GM23338 (cell line): ENCODE measurements at regions not wholly inside any gene's neighbourhood (a gene's known extent, or its start where the extent isn't known, plus 50 kb on each side); places are given as distances from the start of the nearest gene placed in this dataset.

ENCODE experiments used
- ATAC-seq: fragments of 200-7000 bp; cut with Tn5 transposase; 3 replicates; pipeline ENCODE4 v1.9.1; 2020
- DNase-seq: peaks from one replicate; pipeline ENCODE4 v3.0.0-alpha.2; 2015; ENCODE audit warnings: low spot score
- H2AFZ ChIP-seq: fragments of 200-600 bp; sonication (generic); 2 replicates; pipeline ENCODE4 v1.8.0; 2016; ENCODE audit warnings: antibody characterized with exemption, mild to moderate bottlenecking, moderate library complexity
- H3F3A ChIP-seq: fragments of 200-600 bp; sonication (generic); replicated peaks from 2 replicates; pipeline ENCODE4 v1.8.0; 2017; ENCODE audit warnings: antibody characterized with exemption, mixed run types, low read depth
- H3K27ac ChIP-seq: fragments of 200-600 bp; sonication (generic); 2 replicates; pipeline ENCODE4 v1.6.1; 2016; ENCODE audit warnings: low read depth
- H3K27me3 ChIP-seq: fragments of 200-600 bp; sonication (generic); 2 replicates; pipeline ENCODE4 v1.8.0; 2016; ENCODE audit warnings: mild to moderate bottlenecking, mixed run types, moderate library complexity; ENCODE audit not compliant: insufficient read depth
- H3K36me3 ChIP-seq: fragments of 200-600 bp; sonication (generic); 2 replicates; pipeline ENCODE4 v1.8.0; 2016; ENCODE audit warnings: mild to moderate bottlenecking; ENCODE audit not compliant: insufficient read depth
- H3K4me1 ChIP-seq: fragments of 200-600 bp; sonication (generic); 2 replicates; pipeline ENCODE4 v1.8.0; 2016; ENCODE audit warnings: mild to moderate bottlenecking, moderate library complexity; ENCODE audit not compliant: insufficient read depth
- H3K4me2 ChIP-seq: fragments of 200-600 bp; sonication (generic); 2 replicates; pipeline ENCODE4 v1.7.1; 2017; ENCODE audit warnings: mixed run types
- H3K4me3 ChIP-seq: fragments of 200-600 bp; sonication (generic); 2 replicates; pipeline ENCODE4 v1.6.1; 2016; ENCODE audit warnings: mixed run types
- H3K79me2 ChIP-seq: fragments of 200-600 bp; sonication (generic); replicated peaks from 2 replicates; pipeline ENCODE4 v1.8.0; 2017; ENCODE audit warnings: mild to moderate bottlenecking; ENCODE audit not compliant: insufficient read depth
- H3K9me2 ChIP-seq: fragments of 200-600 bp; sonication (generic); 2 replicates; pipeline ENCODE4 v1.8.0; 2017; ENCODE audit not compliant: insufficient read depth
- H4K20me1 ChIP-seq: fragments of 200-600 bp; sonication (generic); replicated peaks from 2 replicates; pipeline ENCODE4 v1.8.0; 2017; ENCODE audit warnings: mild to moderate bottlenecking; ENCODE audit not compliant: insufficient read depth
- H3K27ac Mint-ChIP-seq: 2 replicates; pipeline ENCODE4 v1.8.0; 2020; ENCODE audit warnings: inconsistent platforms, mild to moderate bottlenecking, moderate library complexity, mixed read lengths
- H3K27me3 Mint-ChIP-seq: 3 replicates; pipeline ENCODE4 v1.8.0; 2022; ENCODE audit warnings: low read depth, mild to moderate bottlenecking, moderate library complexity, mixed read lengths, inconsistent platforms; ENCODE audit not compliant: insufficient read depth, poor library complexity
- H3K36me3 Mint-ChIP-seq: 3 replicates; pipeline ENCODE4 v1.8.0; 2021; ENCODE audit warnings: low read depth, mild to moderate bottlenecking, inconsistent platforms, moderate library complexity, mixed read lengths
- H3K4me1 Mint-ChIP-seq: 3 replicates; pipeline ENCODE4 v1.8.0; 2020; ENCODE audit warnings: mild to moderate bottlenecking, inconsistent platforms, mixed read lengths
- H3K4me3 Mint-ChIP-seq: 3 replicates; pipeline ENCODE4 v1.8.0; 2021; ENCODE audit warnings: moderate library complexity, mild to moderate bottlenecking, inconsistent platforms, mixed read lengths
- H3K9me3 Mint-ChIP-seq: 3 replicates; pipeline ENCODE4 v1.8.0; 2020; ENCODE audit warnings: moderate library complexity, mild to moderate bottlenecking, inconsistent platforms, mixed read lengths
- CREB1 ChIP-seq: fragments of 250-450 bp; sonication (Bioruptor Pico); IDR thresholded peaks from 2 replicates; pipeline ENCODE4 v1.5.0; 2020; ENCODE audit warnings: low read depth, mild to moderate bottlenecking, moderate library complexity
- EZH2 ChIP-seq: fragments of 200-600 bp; sonication (generic); IDR thresholded peaks from one replicate; pipeline ENCODE4 v1.8.0; 2017; ENCODE audit warnings: antibody characterized with exemption, mild to moderate bottlenecking, low read depth; ENCODE audit not compliant: unreplicated experiment
- EZH2phosphoT487 ChIP-seq: fragments of 200-600 bp; sonication (generic); IDR thresholded peaks from one replicate; pipeline ENCODE4 v1.8.1; 2018; ENCODE audit warnings: antibody characterized with exemption; ENCODE audit not compliant: unreplicated experiment
- JUNB ChIP-seq: IDR thresholded peaks from one replicate; pipeline ENCODE4 v1.6.1; 2016; ENCODE audit warnings: antibody characterized with exemption; ENCODE audit not compliant: unreplicated experiment
- NANOG ChIP-seq: IDR thresholded peaks from 2 replicates; pipeline ENCODE4 v1.6.1; 2016; ENCODE audit warnings: antibody characterized with exemption, borderline replicate concordance
- POLR2AphosphoS5 ChIP-seq: IDR thresholded peaks from 2 replicates; pipeline ENCODE4 v1.6.1; 2016; ENCODE audit warnings: antibody characterized with exemption, low read depth
- REST ChIP-seq: IDR thresholded peaks from one replicate; pipeline ENCODE4 v1.6.1; 2018; ENCODE audit warnings: antibody characterized with exemption; ENCODE audit not compliant: unreplicated experiment
- ZNF114 ChIP-seq: fragments of 250-450 bp; sonication (Bioruptor Pico); IDR thresholded peaks from 2 replicates; pipeline ENCODE4 v1.5.0; 2020; ENCODE audit warnings: mild to moderate bottlenecking, moderate library complexity
- ZNF331 ChIP-seq: fragments of 250-450 bp; sonication (Bioruptor Pico); IDR thresholded peaks from 2 replicates; pipeline ENCODE4 v1.5.0; 2020; ENCODE audit warnings: low read depth, mild to moderate bottlenecking, moderate library complexity
- ZNF462 ChIP-seq: fragments of 250-450 bp; sonication (Bioruptor Pico); IDR thresholded peaks from 2 replicates; pipeline ENCODE4 v1.5.0; 2020; ENCODE audit warnings: mild to moderate bottlenecking, moderate library complexity
- TF ChIP-seq, protein P1 (sequence below), 2 experiments: fragments of 200-600 bp in 1 of 2; sonication (generic) in 1 of 2; conservative IDR thresholded peaks; 2 replicates each; pipeline versions ENCODE4 v1.5.1 to v1.6.1; 2016 to 2017; ENCODE audit warnings: antibody characterized with exemption in 2 of 2, low read depth in 2 of 2, mild to moderate bottlenecking in 2 of 2, moderate library complexity in 1 of 2

DNA sequence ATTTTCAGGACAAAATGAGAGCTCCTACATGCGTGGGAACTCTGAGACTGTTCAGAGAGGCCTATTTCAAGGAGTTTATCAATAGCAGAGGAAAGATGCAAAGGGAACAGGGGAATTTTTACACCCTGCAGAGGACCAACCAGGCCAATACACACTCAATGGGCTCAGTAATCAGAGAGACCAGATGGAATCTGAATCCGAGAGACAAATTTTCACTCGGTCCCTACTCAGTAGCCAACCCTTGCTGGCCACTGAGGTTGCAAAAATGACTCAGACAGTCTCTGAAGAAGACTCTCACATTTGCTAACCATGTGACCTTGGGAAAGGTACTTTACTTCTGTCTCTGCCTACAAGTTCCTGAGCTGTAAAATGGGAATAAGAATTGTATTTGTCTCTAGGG lies 479.4 kb downstream of the CDK5RAP2 start:
- H3K27ac Mint-ChIP-seq = no peak overlapping the region
- Histone ChIP-seq H3K27ac (no peak overlapping the region), H3K36me3 (no peaks in the 10 kb centered on the region), H3K79me2 (no peaks in the 10 kb centered on the region), H2AFZ (no peak overlapping the region), H3K4me2 (no peak overlapping the region), H3K27me3 (no peaks in the 10 kb centered on the region), H4K20me1 (no peaks in the 10 kb centered on the region), H3F3A (no peaks in the 10 kb centered on the region), H3K4me3 (no peak overlapping the region), H3K4me1 (peaks cover 2% of the 10 kb centered on the region; the same call in 1 of the 2 replicates), H3K9me2 (no peaks in the 10 kb centered on the region)
- peaks cover 1% of the 10 kb centered on the region for H3K27me3 Mint-ChIP-seq
- no peaks in the 10 kb centered on the region for H3K9me3 Mint-ChIP-seq
- no peak overlapping the region for H3K4me3 Mint-ChIP-seq
- no peaks in the 10 kb centered on the region; the same call in 2 of the 3 replicates for H3K36me3 Mint-ChIP-seq
- ATAC-seq (peak; percentile 33; the same call in 1 of the 3 replicates), DNase-seq (no peak)
- H3K4me1 Mint-ChIP-seq = peaks cover 22% of the 10 kb centered on the region
- no peak for TF ChIP-seq POLR2AphosphoS5
- no peak for TF ChIP-seq EZH2phosphoT487
- peak; percentile 53 for TF ChIP-seq JUNB

- no peaks in the 10 kb centered on the region for H3K27me3 ChIP-seq
- no peak overlapping the region for H2AFZ ChIP-seq
- H3K4me2 ChIP-seq = no peak overlapping the region
- H3K4me1 ChIP-seq = peaks cover 7% of the 10 kb centered on the region; the same call in 1 of the 2 replicates
- H3F3A ChIP-seq = no peaks in the 10 kb centered on the region
- Mint-ChIP-seq H3K9me3 (no peaks in the 10 kb centered on the region), H3K4me1 (peaks cover 26% of the 10 kb centered on the region), H3K27ac (no peak overlapping the region), H3K4me3 (no peak overlapping the region), H3K36me3 (no peaks in the 10 kb centered on the region; the same call in 2 of the 3 replicates), H3K27me3 (no peaks in the 10 kb centered on the region)
- no peaks in the 10 kb centered on the region; the same call in 1 of the 2 replicates for H3K9me2 ChIP-seq
- no peaks in the 10 kb centered on the region for H4K20me1 ChIP-seq
- no peaks in the 10 kb centered on the region for H3K36me3 ChIP-seq
- ATAC-seq (no peak), DNase-seq (no peak)
- H3K4me3 ChIP-seq = no peak overlapping the region
- no peaks in the 10 kb centered on the region for H3K79me2 ChIP-seq
- no peak overlapping the region for H3K27ac ChIP-seq
- TF ChIP-seq EZH2phosphoT487 = no peak
- TF ChIP-seq ZNF114 (CRISPR knock-in tag) = no peak
- no peak for TF ChIP-seq ZNF462
- TF ChIP-seq POLR2AphosphoS5 = no peak
- TF ChIP-seq ZNF331 (CRISPR knock-in tag) = no peak
- TF ChIP-seq REST = no peak
- no peak for TF ChIP-seq NANOG
- TF ChIP-seq EZH2 = no peak
- no peak for TF ChIP-seq JUNB
- TF ChIP-seq, protein P1, sequence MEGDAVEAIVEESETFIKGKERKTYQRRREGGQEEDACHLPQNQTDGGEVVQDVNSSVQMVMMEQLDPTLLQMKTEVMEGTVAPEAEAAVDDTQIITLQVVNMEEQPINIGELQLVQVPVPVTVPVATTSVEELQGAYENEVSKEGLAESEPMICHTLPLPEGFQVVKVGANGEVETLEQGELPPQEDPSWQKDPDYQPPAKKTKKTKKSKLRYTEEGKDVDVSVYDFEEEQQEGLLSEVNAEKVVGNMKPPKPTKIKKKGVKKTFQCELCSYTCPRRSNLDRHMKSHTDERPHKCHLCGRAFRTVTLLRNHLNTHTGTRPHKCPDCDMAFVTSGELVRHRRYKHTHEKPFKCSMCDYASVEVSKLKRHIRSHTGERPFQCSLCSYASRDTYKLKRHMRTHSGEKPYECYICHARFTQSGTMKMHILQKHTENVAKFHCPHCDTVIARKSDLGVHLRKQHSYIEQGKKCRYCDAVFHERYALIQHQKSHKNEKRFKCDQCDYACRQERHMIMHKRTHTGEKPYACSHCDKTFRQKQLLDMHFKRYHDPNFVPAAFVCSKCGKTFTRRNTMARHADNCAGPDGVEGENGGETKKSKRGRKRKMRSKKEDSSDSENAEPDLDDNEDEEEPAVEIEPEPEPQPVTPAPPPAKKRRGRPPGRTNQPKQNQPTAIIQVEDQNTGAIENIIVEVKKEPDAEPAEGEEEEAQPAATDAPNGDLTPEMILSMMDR (conservative IDR thresholded peaks at IDR 0.05; ENCODE audit: low read depth in 2 of 2) = no peak
- TF ChIP-seq CREB1 = no peak
These were observed 480.9 kb downstream of the CDK5RAP2 start for GRCh38 chr9:120099065-120099464.
